GM21423 (cell line): ENCODE measurements at regions not wholly inside any gene's neighbourhood (a gene's known extent, or its start where the extent isn't known, plus 50 kb on each side); places are given as distances from the start of the nearest gene placed in this dataset.
"Not testable (repeated sequence)": the region's sequence is repeated elsewhere in the genome, so short reads cannot be mapped to it uniquely, and the experiment has no call there.

ENCODE experiments used
- ATAC-seq: cut with Tn5 transposase; IDR thresholded peaks from one replicate; pipeline ENCODE4 v1.9.1; 2021; ENCODE audit warnings: mild to moderate bottlenecking, moderate library complexity; ENCODE audit not compliant: unreplicated experiment

DNA sequence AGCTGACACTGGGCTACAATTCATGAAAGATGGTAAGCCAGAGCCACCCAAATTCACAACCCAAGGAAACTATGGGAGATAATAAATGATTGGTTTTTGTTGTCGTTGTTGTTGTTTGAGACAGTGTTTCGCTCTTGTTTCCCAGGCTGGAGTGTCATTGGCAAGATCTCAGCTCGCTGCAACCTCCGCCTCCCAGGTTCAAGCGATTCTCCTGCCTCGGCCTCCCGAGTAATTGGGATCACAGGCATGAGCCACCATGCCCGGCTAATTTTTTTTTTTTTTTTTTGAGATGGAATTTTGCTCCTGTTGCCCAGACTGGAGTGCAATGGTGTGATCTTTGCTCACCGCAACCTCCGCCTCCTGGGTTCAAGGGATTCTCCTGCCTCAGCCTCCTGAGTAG, 65.9 kb upstream of the METTL9 start:
- not testable (repeated sequence) for ATAC-seq

DNA sequence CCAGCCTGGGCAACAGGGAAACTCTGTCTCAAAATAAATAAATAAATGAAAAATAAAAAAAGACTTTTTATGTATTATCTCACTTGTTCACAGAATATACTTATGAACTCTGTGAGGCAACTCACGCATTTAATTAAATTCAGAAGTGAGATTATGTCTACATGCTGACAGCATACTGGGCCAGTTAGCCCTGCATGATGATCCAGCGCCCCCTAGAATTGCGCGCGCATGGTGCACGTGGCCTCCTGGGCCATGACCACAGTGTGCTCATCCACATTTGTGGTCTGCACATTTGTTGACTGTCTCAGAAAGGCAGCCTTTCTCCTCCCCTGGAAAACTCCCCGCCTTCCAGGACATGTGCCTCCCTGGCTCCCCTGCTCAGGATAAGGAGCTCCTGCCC, 64.8 kb upstream of the METTL9 start:
- ATAC-seq, result not testable (repeated sequence)

DNA sequence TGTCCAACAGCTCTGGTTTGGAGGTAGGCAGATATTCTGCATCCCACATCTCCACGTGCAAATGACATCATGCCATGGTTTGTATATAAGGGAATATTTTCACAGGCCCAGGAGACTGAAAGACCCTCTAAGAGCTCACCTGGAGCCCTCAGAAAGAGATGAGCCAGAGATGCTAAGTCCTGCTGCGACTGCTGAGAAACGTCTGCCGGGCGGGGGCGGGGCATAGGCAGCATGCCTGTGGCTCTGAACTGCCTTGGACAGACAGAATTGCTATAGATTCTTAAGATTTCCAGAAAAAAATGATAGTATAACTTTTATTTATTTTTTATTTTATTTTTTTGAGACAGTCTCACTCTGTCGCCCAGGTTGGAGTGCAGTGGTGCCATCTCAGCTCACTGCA, 64.2 kb upstream of the METTL9 start:
- not testable (repeated sequence) for ATAC-seq

DNA sequence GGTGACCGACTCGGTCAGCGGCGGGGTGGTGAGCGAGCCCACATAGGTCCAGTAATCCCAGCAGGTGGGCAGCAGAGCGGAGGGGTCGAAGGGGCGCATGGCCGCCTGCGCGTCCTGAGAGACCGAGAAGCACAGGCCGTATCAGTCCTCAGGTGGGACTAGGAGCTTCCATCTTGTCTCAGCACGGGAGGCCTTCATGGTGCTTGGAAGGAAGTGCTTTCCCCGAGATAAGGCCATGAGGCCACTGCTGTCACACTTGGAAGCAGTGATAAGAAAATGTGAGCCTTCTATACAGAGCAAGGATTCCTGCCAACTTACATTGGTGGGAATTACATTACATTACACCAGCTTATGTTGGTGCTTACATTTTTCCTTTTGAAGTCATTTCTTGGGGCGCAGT, 62.6 kb upstream of the METTL9 start:
- ATAC-seq, result not testable (repeated sequence)

DNA sequence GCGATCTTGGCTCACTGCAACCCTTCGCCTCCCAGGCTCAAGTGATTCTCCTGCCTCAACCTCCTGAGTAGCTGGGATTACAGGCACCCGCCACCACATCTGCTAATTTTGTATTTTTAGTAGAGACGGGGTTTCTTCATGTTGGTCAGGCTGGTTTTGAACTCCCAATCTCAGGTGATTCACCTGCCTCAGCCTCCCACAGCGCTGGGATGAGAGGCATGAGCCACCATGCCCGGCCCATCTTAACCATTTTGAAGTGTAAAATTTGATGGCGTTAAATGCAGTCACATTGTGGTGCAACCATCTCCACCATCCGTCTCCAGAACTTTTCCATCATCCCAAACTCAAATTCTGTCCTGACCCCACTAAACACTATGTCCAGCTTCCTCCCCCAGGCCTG, 61.8 kb upstream of the METTL9 start:
- not testable (repeated sequence) for ATAC-seq

DNA sequence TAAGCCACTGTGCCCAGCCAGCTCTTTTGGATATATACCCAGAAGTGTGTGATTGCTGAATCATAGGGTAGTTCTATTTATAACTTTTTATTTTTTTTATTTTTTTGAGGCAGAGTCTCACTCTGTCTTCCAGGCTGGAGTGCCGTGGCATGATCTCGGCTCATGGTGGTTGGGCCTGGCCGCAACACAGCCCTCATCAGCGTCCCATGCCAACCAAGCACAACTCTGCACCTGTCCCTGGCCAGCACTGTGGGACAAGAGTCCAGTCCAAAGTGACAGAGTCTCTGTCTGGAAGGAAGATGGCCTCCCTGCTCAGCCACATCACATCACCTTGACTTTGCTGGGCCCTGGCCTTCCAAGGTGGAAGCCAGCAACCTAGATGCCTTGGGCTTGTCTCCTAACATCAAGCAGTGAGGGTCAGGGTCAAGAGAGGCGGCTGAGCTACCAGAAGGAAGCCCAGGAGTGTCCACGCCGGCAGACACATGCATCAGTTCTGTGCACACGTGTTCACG, 60.2 kb upstream of the METTL9 start:
- ATAC-seq, result not testable (repeated sequence)

DNA sequence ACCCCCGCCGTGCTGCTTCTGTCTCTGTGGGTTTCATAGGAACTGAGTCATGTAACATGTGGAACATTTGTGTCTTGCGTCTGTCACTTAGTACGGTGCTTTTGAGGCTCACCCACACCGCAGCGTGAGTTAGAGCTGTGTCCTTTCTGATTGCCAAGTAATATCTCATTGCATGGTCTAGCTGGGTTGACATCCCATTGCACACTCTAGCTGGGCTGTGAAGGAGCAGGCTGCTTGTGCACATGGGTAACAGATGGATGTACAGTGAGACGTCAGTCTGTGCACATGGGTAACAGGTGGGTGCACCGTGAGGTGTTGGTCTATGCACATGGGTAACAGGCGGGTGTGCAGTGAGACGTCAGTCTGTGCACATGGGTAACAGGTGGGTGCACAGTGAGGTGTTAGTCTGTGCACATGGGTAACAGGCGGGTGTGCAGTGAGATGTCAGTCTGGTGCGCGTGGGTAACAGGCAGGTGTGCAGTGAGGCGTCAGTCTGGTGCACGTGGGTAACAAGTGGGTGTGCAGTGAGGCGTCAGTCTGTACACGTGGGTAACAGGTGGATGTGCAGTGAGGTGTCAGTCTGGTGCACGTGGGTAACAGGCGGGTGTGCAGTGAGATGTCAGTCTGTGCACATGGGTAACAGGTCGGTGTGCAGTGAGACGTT, 58.5 kb upstream of the METTL9 start:
- peak; percentile 60 for ATAC-seq

DNA sequence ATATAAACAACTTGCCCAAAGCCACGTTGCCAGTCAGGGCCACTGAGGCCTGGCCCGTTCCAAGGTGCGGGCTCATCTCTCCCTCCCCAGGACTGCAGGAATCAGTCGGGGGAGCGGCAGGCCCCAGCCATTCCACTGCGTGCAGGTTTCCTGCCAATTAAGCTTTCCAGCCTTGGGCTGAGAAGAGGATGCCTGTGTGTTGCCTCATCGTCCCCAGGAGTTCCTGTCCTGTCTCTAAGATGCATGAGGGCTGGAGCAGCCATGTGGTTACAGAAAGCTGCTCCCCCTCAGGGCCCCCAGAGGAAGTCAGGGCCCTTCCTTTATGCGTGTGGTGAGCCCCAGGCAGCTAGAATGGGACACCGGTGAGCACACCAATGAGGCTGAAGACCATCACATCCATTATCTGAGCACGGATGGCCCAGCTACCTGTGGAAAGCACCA, 57.7 kb upstream of the METTL9 start:
- peak; percentile 56 for ATAC-seq

DNA sequence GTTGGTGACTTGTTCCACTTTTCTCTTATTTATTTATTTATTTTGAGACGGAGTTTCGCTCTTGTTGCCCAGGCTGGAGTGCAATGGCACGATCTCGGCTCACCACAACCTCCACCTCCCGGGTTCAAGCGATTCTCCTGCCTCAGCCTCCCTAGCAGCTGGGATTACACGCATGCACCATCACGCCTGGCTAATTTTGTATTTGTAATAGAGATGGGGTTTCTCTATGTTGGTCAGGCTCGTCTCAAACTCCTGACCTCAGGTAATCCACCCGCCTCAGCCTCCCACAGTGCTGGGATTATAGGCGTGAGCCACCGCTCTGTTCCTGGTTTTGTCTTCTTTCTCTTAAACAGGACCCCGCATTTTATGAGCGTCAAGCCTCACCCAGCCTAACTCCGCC, 57.3 kb upstream of the METTL9 start:
- not testable (repeated sequence) for ATAC-seq

DNA sequence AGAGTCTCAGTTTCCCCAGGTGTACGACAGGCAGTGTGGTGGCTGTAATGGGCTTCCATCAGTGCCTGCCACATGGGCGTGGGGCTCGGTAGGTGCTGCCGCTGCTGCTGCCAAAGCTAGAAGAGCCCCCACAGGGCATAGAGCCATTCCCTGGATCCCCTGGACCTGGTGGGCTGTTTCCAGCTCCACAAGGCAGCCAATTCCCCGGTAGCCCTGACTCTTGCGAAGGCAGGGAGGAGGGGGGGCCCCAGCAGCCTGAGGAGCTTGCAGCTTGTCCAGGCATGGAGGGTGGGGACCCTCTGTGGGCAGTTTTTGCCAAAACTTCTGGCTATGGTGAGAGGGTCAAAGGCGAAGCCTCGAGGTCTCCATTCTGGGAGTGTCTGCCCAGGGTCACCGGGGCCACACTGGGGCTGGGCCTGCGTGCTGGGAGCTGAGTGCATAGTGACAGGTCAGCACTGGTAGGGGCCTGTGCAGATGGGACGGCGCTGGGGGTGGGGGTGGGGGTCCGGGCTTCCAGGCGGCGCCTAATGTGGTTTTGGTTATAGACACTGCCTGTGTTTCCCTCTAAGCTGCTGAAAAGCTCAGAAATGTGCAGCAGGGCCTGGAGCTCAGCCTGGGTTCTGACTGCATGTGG, 56.8 kb upstream of the METTL9 start:
- not testable (repeated sequence) for ATAC-seq

DNA sequence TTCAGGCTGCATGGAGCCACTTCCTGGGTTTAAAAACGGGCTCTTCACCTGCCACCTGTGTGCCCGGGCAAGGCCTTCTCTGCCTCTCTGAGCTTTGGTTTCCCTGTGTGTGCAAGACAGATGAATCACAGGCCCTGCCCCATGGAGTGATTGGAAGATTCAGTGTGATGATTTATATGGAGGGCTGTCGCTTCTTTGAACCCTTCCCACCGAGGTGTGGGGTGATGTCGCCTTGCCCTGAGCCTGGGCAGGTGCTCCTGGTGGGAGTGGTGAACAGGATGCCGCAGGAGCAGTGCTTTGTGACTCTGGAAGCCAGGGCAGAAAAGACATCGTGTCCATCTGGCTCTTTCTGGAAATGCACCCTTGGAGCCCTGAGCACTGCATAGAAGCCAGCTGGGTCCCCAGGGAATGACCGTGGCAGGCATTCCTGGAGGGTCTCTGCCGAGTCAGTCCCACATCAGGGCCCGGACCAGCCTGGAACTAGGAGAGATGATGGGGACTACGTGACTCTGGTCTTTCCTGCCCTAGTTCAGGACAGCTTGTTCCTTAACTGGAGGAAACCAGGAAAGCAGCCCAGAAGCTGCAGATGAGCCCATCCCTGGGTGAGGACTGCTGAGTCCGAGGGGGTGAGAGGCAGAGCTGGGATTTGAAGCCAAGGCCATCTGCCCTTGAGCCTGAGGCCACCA, 56.1 kb upstream of the METTL9 start:
- ATAC-seq, result not testable (repeated sequence)

DNA sequence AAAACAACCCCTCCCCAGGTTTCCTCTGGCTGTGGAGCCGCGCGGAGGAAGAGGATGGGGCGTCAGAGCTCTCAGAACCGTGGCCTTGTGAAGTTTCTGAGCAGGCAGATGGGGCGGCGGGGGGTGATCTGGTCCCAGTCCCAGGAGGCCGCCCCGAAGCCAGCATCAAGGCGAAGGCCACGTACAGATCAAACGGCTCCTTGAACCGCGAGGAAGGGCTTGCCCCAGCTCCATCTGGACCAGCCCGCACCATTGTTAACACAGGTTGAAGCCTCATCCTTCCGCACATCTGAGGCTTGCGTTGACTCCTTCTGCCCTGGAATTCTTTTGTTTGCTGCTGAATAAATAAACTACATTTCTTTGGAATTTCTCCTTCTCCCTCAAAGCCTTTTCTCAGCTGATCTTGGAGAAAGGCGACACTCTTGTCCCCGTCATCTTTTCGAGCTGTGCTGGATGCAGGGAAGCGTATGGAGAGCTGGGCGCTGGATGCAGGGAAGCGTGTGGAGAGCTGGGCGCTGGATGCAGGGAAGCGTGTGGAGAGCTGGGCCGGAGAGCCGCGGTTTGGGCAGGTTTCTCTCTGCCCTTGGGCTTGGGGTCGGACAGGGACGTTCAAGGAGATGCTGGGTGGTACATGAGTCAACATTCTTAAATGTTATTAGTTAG, 53.6 kb upstream of the METTL9 start:
- ATAC-seq, result not testable (repeated sequence)

DNA sequence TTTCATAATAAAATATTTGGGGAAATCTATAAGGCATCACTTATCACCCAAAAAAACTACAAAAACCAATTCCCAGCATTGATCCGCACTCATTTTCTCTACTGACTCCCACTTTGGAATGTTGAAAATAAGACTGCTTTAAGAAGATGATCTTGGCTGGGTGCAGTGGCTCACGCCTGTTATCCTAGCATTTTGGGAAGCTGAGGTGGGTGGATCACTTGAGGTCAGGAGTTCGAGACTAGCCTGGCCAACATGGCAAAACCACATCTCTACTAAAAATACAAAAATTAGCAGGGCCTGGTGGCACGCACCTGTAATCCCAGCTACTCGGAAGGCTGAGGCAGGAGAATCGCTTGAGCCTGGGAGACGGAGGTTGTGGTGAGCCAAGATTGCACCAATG, 50.0 kb upstream of the METTL9 start:
- not testable (repeated sequence) for ATAC-seq
